Brain microvascular endothelial cell (primary cell): ENCODE measurements at regions not wholly inside any gene's neighbourhood (a gene's known extent, or its start where the extent isn't known, plus 50 kb on each side); places are given as distances from the start of the nearest gene placed in this dataset.

ENCODE experiments used
- DNase-seq: peaks from one replicate; pipeline ENCODE4 v3.0.0-alpha.2; 2020
- H3K27ac ChIP-seq: fragments of 250-450 bp; sonication (Bioruptor Pico); 2 replicates; pipeline ENCODE4 v1.5.1; 2020; ENCODE audit warnings: mild to moderate bottlenecking, moderate library complexity
- H3K27me3 ChIP-seq: fragments of 250-450 bp; sonication (Bioruptor Pico); replicated peaks from 2 replicates; pipeline ENCODE4 v1.5.1; 2020; ENCODE audit warnings: mild to moderate bottlenecking
- H3K36me3 ChIP-seq: fragments of 250-450 bp; sonication (Bioruptor Pico); replicated peaks from 2 replicates; pipeline ENCODE4 v1.5.1; 2020; ENCODE audit warnings: mild to moderate bottlenecking
- H3K4me3 ChIP-seq: 2 replicates; pipeline ENCODE4 v1.5.1; 2011; ENCODE audit warnings: low read depth, mild to moderate bottlenecking, control low read depth, low read length, moderate library complexity
- CTCF ChIP-seq: IDR thresholded peaks from 2 replicates; pipeline ENCODE4 v1.5.1; 2011; ENCODE audit warnings: low read depth, mild to moderate bottlenecking, moderate library complexity, low read length, control low read depth, inconsistent platforms; ENCODE audit errors: missing control alignments
- in situ Hi-C: cut with HindIII; loops from 2 replicates; pipeline ENCODE4 v1.10.0; 2017; ENCODE audit warnings: low sequenced_read_pairs, low pct_ligation_motif_present

GRCh38 chr4:14149176-14150053, 521.9 kb upstream of the BOD1L1 start:
- DNase-seq: no peak
- TF ChIP-seq CTCF: no peak
- Histone ChIP-seq H3K4me3 (no peak overlapping the region), H3K27me3 (no peaks in the 10 kb centered on the region), H3K36me3 (no peaks in the 10 kb centered on the region), H3K27ac (no peak overlapping the region)
- in situ Hi-C loops: no loop called here

- DNase-seq: no peak
- Histone ChIP-seq H3K4me3 (no peak overlapping the region), H3K27ac (no peak overlapping the region), H3K36me3 (no peaks in the 10 kb centered on the region), H3K27me3 (no peaks in the 10 kb centered on the region)
- in situ Hi-C loops: no loop called here
- no peak for TF ChIP-seq CTCF
Measured at GRCh38 chr4:14151101-14151500, 523.6 kb upstream of the BOD1L1 start.

DNA sequence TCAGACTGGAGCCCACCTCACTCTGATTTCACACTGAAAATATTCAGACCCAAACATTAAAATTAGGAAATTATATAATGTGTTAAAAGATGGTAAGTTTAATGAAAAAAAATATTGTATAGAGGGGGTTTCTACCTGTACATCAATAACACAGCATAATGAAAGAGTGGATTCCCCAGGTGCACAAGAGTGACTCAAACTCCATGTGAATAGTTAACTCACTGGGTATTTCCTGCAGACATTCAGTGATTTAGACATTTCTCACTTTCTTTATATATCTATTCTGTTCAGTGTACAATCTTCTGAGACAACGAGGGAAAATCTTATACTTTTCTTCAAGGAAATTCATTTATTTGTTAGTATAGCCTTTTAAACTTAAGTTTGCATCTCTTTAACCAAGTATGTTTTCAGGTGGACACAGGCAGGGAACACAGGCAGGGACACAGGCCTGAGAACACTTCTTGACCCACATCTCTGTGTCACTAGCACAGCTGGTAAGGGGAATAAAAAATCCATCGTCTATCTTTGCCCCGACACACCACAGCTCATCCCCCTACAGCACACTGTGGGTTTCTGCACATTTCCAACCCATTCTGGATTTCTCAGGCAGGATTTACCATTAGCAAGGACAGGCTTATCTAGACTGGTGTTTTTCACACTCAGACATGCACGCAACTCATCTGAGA, 525.5 kb upstream of the BOD1L1 start:
- in situ Hi-C loops: no loop called here
- no peak for DNase-seq
- no peak overlapping the region for H3K27ac ChIP-seq
- no peak for TF ChIP-seq CTCF
- no peaks in the 10 kb centered on the region for H3K36me3 ChIP-seq
- H3K27me3 ChIP-seq: no peaks in the 10 kb centered on the region
- no peak overlapping the region for H3K4me3 ChIP-seq

GRCh38 chr4:14155803-14156202, 528.3 kb upstream of the BOD1L1 start:
- H3K4me3 ChIP-seq: no peak overlapping the region
- no peak overlapping the region for H3K27ac ChIP-seq
- DNase-seq: no peak
- TF ChIP-seq CTCF: no peak
- no peaks in the 10 kb centered on the region for H3K36me3 ChIP-seq
- no peaks in the 10 kb centered on the region for H3K27me3 ChIP-seq
- in situ Hi-C loops: no loop called here

- in situ Hi-C loops: no loop called here
- no peak overlapping the region for H3K27ac ChIP-seq
- no peaks in the 10 kb centered on the region for H3K36me3 ChIP-seq
- TF ChIP-seq CTCF: no peak
- no peaks in the 10 kb centered on the region for H3K27me3 ChIP-seq
- no peak for DNase-seq
- no peak overlapping the region for H3K4me3 ChIP-seq
Measured at GRCh38 chr4:14157262-14157661, 529.7 kb upstream of the BOD1L1 start.
